GM19397 (cell line): ENCODE measurements at regions not wholly inside any gene's neighbourhood (a gene's known extent, or its start where the extent isn't known, plus 50 kb on each side); places are given as distances from the start of the nearest gene placed in this dataset.

Source experiments
- ATAC-seq: cut with Tn5 transposase; IDR thresholded peaks from one replicate; pipeline ENCODE4 v1.9.1; 2021; ENCODE audit warnings: mild to moderate bottlenecking, moderate library complexity; ENCODE audit not compliant: unreplicated experiment

- no peak for ATAC-seq
Measured at GRCh38 chr16:79408355-79408754, 192.2 kb downstream of the MAF start.

DNA sequence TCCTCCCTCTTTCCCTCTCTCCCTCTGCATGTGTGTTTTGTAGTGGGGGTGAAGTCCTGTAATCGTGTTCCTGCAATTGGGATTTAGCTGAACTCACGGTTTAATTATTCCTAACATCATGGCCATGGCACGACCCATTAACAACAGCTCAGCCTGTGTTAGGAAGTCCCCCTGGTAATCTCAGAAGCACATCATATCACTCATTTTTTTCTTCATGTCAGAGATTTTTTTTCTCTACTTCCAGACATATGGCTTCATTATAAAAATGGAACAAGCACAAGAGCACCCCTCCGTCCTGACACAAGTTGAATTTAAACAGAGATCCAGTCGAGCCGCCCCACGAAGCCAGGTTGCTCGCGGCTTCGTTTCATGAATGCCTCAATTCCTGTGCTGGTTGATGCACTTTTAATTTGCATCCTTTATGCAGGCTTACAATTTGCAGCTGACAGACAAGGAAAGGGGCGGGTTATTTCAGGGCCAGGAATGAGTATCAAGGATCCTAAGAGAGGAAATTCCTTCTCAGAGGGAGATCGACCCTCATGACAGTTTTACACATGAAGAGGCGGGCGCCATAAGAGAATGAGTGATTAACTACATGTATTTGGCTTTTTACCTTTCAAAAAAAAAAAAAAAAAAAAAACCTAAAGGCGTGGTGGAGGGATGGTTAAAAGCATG is 192.9 kb downstream of the MAF start:
- no peak for ATAC-seq

DNA sequence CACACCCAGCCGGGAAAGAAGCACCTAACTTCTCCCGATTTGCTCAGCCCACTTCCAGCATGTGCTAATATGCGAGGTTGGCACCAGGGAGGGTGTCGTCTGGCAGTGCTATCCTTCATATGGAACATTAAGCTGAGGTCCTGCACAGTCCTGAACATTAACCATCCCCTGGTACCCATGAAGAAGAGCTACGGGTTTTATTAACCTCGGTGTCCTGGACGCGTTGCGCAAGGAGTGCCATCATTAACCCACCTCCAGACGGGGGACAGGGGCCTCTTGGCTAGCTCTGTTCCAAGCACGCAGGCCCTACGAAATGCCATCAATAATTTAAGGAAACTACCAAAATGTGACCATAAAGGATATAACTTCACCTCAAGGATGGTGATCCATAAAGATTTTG is 193.5 kb downstream of the MAF start:
- ATAC-seq: no peak

DNA sequence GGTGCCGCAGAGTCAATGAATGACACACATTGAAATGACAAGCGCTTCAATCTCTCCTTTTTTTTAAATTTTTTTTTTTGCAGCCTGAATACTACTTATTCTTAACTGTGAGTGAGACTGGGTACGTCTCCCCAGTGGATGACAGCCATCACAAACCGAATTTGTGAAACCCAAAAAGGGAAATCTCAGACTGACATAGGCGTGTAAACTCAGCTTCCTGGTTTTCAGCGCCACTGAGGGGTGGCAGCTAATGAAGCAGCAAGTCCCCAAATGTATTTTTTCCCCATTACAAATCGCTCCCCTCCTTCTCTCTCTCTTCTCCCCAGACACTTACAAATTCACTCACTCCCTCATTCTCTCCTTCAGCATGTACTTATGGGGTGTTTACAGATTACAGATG is 196.0 kb downstream of the MAF start:
- no peak for ATAC-seq

GRCh38 chr16:79403534-79403933 is 197.0 kb downstream of the MAF start:
- no peak for ATAC-seq

DNA sequence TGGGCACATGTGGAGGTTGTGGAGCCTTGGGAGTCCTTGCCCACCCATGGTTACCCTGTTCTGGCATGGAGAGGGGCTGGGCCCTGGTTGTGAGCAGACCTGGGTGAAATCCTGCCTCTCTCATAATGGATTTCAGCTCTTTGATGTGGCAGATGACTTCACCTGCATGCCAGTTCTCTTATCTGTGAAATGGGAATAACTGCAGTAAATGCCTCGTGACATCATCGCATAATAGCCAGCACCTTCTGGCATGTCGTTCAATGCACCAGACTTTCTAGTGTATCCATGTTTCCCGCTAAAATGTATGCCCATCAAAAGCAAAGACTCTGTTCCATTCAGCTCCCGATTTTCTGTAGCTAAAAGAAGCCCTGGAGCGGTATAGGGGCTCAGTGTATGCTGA is 197.6 kb downstream of the MAF start:
- ATAC-seq: no peak

DNA sequence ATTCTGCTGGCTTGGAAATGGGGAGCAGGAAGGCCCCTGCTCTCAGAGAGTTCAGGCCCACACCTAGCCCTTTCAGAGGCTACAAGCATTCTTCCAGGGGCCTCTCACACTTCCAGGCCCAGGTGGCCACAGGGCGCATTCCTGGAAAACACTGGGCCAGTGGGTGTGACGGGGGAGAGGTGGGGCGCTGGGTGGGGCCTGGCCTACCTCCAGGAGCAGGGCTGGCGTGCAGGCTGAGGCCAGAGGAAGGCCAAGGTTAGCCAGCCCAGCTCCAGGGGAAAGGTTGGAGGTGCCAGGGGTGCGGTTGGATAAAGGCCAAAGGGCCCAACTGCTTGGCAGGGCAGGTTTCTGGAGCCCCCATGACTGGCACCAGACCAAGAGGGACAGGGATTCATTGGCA is 198.2 kb downstream of the MAF start:
- no peak for ATAC-seq

DNA sequence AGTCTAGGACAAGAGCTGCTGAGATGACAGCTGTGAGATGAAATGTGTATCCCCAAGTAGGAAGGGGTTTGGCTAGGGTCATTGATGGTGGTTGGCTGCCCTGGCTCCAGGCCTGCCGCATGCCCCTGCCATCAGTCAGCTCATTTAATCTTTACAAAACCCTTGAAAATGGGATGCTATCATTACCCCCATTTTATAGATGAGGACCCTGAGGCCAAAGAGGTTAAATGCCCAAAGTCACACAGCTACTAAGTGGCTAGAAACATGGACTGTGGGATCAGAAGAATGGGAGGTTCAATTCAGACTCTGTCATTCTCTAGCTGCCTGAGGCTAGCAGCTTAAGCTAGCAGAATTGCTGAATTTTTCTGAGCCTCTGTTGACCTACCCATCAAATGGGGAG is 198.8 kb downstream of the MAF start:
- ATAC-seq: no peak

GRCh38 chr16:79401157-79401556 is 199.4 kb downstream of the MAF start:
- ATAC-seq: no peak

- ATAC-seq: no peak
Measured at GRCh38 chr16:79400462-79401149, 199.9 kb downstream of the MAF start.

GRCh38 chr16:79395591-79395990 is 204.9 kb downstream of the MAF start:
- no peak for ATAC-seq

GRCh38 chr16:79394206-79394605 is 206.3 kb downstream of the MAF start:
- no peak for ATAC-seq

- ATAC-seq: no peak
Measured at GRCh38 chr16:79393564-79393963, 207.0 kb downstream of the MAF start.

DNA sequence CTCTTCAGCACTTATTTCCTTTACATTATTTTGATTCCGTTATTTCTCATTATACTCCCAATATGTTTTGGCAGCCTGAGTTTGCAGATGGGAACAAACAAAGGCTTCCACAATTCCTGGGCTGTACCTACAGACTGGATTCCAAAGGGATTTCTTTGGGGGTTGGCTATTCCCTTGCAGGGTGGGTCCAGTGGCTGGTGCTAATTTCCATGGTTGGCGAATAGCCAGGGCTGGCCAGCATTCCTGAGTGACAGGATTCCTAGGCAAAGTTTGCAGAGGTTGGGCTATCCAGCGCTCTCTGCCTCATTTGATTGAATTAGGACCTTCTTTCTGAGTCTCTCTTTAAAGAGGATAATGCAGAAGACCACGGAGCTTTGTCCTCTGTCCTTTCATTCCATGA is 207.4 kb downstream of the MAF start:
- no peak for ATAC-seq

DNA sequence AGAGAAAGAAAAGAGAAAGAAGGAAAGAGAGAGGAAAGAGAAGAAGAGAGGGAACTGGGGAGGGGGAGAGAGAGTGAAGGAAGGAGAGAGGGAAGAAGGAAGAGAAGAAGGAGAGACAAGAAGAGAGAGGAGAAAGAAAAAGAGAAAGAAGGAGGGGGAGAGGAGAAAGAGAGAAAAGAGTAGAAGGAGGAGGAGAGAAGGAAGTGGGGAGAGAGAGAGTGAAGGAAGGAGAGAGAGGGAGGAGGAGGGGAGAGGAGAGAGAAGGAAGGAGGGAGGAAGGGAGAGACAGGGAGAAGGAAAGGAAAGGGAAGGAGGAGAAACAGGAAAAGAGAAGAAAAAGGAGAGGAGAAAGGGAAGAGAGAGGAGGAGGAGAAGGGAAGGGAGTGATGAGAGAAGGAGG is 208.5 kb downstream of the MAF start:
- ATAC-seq: no peak

DNA sequence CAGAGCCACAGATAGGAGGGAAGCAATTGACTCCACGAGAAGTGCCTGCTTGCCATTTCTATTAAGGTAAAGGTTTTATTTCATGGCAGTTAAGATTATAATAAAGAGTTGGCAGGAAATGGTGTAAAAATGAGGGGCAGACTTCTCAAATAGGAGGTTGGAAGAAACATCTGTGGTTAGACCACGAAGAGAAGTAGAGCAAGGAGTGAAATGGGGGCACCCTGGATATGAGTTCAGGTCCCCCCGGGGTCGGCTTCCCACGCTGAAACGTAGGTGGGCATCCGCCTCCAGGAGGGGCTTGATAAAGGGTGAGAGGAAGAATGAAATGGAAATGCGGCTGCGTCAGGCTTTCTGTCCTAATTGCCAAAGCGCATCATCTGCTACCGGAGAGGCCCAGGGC is 209.1 kb downstream of the MAF start:
- no peak for ATAC-seq

- no peak for ATAC-seq
Measured at GRCh38 chr16:79390481-79391051, 210.0 kb downstream of the MAF start.

- no peak for ATAC-seq
Measured at GRCh38 chr16:79388396-79388795, 212.1 kb downstream of the MAF start.

- ATAC-seq: no peak
Measured at GRCh38 chr16:79386299-79386698, 214.2 kb downstream of the MAF start.

DNA sequence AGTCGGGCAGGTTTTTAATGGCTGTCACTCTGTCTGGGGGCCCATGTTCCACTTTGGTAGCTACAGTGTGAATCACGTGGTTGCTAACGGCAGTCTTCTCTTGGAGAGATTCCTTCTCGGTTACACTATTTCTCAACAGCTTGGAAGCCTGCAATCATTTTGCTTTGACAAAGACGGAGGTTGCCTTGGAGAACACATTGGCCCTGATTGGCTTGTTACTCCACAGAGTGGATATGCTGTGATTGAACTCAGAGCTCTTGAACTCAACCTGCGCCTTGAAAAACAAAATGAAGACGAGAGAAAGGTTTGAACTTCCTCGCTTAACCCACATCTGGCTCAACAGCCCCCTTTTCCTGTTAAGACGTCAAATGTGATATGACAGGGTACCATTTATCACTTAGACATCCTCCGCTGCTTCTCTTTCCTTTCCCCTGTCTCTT is 218.9 kb downstream of the MAF start:
- no peak for ATAC-seq

GRCh38 chr16:79380995-79381602 is 219.4 kb downstream of the MAF start:
- no peak for ATAC-seq

DNA sequence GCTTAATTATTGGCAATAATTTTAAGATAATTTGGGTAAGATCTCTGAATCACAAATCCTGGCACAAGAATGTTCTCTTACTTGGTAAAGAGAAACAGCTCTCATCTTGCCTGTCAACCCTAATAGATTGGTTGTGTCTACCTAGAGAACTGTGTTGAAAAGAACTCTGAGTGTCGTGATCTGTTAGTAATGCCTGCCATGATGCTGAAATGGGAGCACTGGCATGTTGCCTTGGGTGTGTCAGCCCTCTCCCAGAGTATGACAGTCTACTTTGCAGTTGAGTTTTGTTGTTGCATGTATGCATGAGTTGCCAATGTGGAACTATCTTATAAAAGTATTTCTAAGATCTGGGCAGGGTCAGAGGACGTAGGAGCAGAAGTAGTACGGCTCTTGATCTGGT is 221.4 kb downstream of the MAF start:
- ATAC-seq: no peak
